ENCODE measurements at regions not wholly inside any gene's neighbourhood (a gene's known extent, or its start where the extent isn't known, plus 50 kb on each side); places are given as distances from the start of the nearest gene placed in this dataset.

DNA sequence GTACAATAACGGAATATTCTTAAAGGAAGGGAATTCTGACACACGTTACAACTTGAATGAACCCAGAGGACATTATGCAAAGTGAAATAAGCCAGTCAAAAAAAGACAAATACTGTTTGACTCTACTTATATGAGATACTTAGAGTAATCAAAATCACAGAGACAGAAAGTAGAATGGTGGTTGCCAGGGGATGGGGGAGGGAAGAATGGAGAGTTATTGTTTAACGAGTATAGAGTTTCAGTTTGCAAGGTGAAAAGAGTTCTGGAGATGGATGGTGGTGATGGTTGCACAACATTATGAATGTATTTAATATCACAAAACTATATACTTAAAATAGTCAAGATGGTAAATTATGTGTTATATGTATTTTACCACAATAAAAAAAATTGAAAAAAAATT lies 112.9 kb upstream of the ARHGEF3 start:
- CTCF ChIA-PET, result interaction anchor here (0.6 to 5.7 kb wide), 14 partner anchors 12 to 220 kb away, joined by 3 to 95 read pairs (median 8); partner anchors contain the start of gene ARHGEF3
- POLR2A ChIA-PET, result interaction anchor here (0.5 to 6.8 kb wide), 8 partner anchors 9 to 160 kb away, joined by 3 to 88 read pairs (median 3); partner anchors contain the start of gene ARHGEF3
- peak overlapping the region; percentile 99 for H3K27ac Mint-ChIP-seq
- peaks cover 56% of the 10 kb centered on the region for H3K4me1 Mint-ChIP-seq (ENCODE audit: low read depth)
- H3K9me3 Mint-ChIP-seq (ENCODE audit: insufficient read depth), result no peaks in the 10 kb centered on the region
- no peak for DNase-seq
- ATAC-seq, result no peak
- peak overlapping the region; percentile 92 for H3K4me3 Mint-ChIP-seq
- peaks cover 37% of the 10 kb centered on the region for H3K36me3 Mint-ChIP-seq (ENCODE audit: low read depth)
- no peaks in the 10 kb centered on the region for H3K27me3 Mint-ChIP-seq (ENCODE audit: low read depth)

DNA sequence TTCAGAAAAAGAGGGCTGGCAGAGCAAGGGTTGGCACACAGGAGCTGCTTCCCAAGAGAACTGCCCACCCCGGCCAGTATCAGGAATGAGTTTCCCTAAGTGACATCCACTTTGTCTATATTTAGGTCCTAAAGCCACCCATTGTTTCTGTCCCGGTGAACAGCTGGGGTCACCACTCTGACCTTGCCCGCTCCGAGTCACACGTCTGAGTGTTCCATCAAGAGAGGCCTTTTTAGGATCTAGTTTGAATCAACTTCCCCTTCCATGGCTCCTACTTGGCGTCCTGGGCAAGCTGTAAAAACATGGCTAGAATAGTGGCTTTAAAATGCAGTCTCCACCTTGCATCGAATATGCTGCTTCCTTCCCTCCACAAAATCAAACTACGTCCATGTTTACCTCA lies 109.6 kb upstream of the ARHGEF3 start:
- peaks cover 56% of the 10 kb centered on the region for H3K36me3 Mint-ChIP-seq (ENCODE audit: low read depth)
- ChIA-PET POLR2A (interaction anchor here (0.6 to 1.2 kb wide), 3 partner anchors 9 to 682 kb away, joined by 3 to 4 read pairs (median 3); no protein-coding TSS in a partner anchor), CTCF (interaction anchor here (1.4 kb wide), 1 partner anchor 122 kb away, joined by 3 read pairs; no protein-coding TSS in a partner anchor)
- H3K4me1 Mint-ChIP-seq (ENCODE audit: low read depth), result peaks cover 36% of the 10 kb centered on the region
- H3K27ac Mint-ChIP-seq, result no peak overlapping the region
- H3K9me3 Mint-ChIP-seq (ENCODE audit: insufficient read depth), result no peaks in the 10 kb centered on the region
- H3K4me3 Mint-ChIP-seq, result no peak overlapping the region
- no peak for ATAC-seq
- no peaks in the 10 kb centered on the region for H3K27me3 Mint-ChIP-seq (ENCODE audit: low read depth)
- DNase-seq, result no peak

DNA sequence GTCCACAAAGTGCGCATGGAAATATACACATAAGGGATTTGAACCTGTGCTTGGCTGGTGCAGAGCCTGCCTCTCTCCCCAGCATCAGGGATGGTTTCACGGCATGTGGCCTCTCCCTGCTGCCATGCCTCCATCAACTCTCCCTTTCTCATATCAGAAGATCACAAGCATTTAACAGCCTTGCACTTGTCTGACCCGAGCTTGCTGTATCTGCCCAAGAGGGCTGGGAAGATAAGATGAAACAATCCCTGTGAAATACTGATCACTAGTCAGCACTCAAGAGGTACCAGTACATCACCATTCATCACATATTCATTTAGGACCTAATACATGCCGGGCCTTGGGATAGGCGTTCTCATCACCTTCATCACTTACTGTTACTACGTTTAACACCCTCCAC lies 107.6 kb upstream of the ARHGEF3 start:
- POLR2A ChIA-PET, result no interaction called here
- CTCF ChIA-PET, result interaction anchor here (1.1 kb wide), 1 partner anchor 80 kb away, joined by 3 read pairs; no protein-coding TSS in a partner anchor
- no peak overlapping the region for H3K27ac Mint-ChIP-seq

DNA sequence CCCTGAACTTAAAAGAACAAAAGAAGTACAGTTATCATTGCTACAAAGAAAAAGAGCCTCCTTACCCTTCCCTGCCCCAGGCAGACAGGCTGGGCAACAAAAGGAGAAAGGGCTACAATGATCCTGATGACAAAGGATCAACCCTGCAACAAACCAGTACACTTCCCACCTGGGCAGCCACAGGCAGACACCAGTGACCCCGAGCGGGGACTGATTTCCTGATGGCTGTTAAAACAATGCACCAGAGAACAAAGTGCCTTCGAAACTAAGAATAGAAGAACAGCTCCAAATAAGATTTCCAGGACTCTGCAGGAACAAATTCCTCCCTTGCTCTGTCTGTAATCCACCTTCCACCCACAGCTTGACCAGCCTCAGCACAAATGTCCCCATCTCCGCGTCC lies 106.3 kb upstream of the ARHGEF3 start:
- CTCF ChIA-PET, result no interaction called here
- Mint-ChIP-seq H3K36me3 (ENCODE audit: low read depth) (peaks cover 47% of the 10 kb centered on the region), H3K9me3 (ENCODE audit: insufficient read depth) (no peaks in the 10 kb centered on the region), H3K27me3 (ENCODE audit: low read depth) (no peaks in the 10 kb centered on the region), H3K4me1 (ENCODE audit: low read depth) (peaks cover 21% of the 10 kb centered on the region), H3K4me3 (no peak overlapping the region), H3K27ac (no peak overlapping the region)
- ATAC-seq, result no peak
- DNase-seq, result no peak
- POLR2A ChIA-PET, result no interaction called here

More for the DNA sequence above, 107.6 kb upstream of the ARHGEF3 start:
- DNase-seq (no peak), ATAC-seq (no peak)
- peaks cover 29% of the 10 kb centered on the region for H3K4me1 Mint-ChIP-seq (ENCODE audit: low read depth)
- peaks cover 51% of the 10 kb centered on the region for H3K36me3 Mint-ChIP-seq (ENCODE audit: low read depth)
- no peaks in the 10 kb centered on the region for H3K27me3 Mint-ChIP-seq (ENCODE audit: low read depth)
- H3K9me3 Mint-ChIP-seq (ENCODE audit: insufficient read depth), result no peaks in the 10 kb centered on the region
- no peak overlapping the region for H3K4me3 Mint-ChIP-seq

DNA sequence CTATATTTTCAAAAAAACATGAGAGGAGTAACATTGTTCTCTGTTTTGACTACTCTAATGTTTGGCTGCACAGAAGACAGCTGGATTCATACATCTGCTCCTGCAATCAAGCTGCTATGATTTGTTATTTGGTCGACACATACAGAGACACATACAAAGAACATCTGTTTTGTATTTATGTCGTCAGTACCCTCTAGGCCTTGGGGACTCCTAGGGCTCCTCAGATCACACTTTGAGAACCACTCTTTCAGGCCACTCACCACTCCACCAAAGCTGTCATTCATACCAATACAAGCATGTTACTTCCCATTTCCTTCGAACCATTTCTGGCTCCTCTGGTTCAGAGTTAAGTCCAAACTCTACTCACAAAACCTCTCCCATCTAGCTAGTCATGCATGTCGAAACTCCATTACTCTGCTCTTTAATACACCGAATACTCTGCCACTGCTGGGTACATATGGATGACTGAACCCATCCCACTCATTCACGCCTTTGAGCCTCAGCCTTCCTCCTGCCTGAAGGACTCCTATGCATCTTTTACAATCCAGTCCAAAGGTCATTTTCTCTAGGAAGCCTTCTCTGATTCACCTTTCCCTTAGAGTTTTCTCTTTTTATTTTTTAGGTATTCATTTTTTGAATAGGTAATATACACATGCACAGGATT lies 102.9 kb upstream of the ARHGEF3 start:
- Mint-ChIP-seq H3K9me3 (ENCODE audit: insufficient read depth) (no peaks in the 10 kb centered on the region), H3K27ac (no peak overlapping the region), H3K4me1 (ENCODE audit: low read depth) (peaks cover 37% of the 10 kb centered on the region), H3K4me3 (no peak overlapping the region), H3K36me3 (ENCODE audit: low read depth) (peaks cover 37% of the 10 kb centered on the region), H3K27me3 (ENCODE audit: low read depth) (no peaks in the 10 kb centered on the region)
- ATAC-seq (no peak), DNase-seq (no peak)
- ChIA-PET POLR2A (no interaction called here), CTCF (interaction anchor here (1.2 to 1.7 kb wide), 3 partner anchors 12 to 84 kb away, joined by 3 to 6 read pairs (median 3); no protein-coding TSS in a partner anchor)

DNA sequence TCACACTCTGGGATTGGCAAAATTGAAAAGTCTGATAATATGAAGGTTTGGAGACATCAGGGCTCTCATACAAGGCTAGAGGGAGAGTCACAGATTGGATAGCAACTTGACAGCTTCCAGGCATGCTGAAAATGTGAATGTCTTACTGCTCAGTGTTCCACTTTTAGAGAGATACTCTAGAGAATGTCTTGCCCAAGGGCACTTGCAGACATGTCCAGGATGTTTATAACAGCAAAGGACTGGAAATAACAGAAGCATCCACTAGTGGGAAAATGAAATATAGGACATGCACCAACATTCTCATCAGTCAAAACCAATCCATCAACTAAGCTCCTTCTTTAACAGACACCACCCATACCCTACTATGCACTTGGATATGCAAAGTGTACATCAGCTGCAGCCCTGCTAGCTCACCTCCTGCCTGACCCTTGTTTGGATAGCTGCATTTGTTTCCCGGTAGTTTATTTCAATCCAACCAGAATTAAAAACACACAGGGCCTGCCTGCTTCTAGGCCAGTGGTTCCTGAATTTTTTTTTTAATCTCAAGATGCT lies 101.6 kb upstream of the ARHGEF3 start:
- Mint-ChIP-seq H3K4me1 (ENCODE audit: low read depth) (peaks cover 40% of the 10 kb centered on the region), H3K27ac (peak overlapping the region; percentile 5), H3K4me3 (no peak overlapping the region), H3K36me3 (ENCODE audit: low read depth) (peaks cover 35% of the 10 kb centered on the region), H3K27me3 (ENCODE audit: low read depth) (no peaks in the 10 kb centered on the region), H3K9me3 (ENCODE audit: insufficient read depth) (no peaks in the 10 kb centered on the region)
- DNase-seq, result no peak
- no peak for ATAC-seq
- CTCF ChIA-PET, result interaction anchor here (1.6 to 2.1 kb wide), 4 partner anchors 12 to 85 kb away, joined by 3 to 17 read pairs (median 4); no protein-coding TSS in a partner anchor
- POLR2A ChIA-PET, result interaction anchor here (2.6 kb wide), 1 partner anchor 13 kb away, joined by 19 read pairs; no protein-coding TSS in a partner anchor

DNA sequence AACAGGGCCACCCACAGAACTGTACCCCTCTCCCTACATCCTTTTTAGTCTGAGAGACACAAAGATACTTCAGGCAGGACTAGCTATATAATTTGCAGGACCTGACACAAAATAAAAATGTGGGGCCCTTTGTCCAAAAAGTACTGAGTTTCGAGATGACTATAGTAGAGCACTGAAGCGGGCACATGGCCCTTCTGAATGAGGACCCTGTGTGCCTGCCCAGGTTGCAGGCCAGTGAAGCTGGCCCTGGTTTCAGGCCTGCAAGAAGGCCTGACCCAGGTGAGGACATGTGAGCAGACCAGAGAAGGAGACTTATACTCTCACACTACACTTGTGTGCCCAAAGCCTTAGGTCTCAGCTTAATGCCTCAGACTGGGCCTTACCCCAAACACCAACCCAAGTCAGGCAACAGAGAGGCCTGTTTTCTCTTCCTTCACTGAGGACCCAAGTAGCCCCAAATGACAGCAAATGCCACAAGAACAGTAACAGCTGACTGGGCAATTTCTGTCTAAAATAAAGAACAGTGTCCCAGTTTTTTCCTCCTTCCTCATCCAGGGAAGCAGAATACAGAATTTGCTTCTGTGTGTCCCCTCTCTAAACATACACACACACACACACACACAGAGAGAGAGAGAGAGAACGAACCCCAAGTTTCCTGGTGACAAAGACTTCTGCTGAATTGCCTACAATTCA lies 100.9 kb upstream of the ARHGEF3 start:
- POLR2A ChIA-PET, result interaction anchor here (1.1 to 2.6 kb wide), 2 partner anchors 9 to 14 kb away, joined by 4 to 19 read pairs; no protein-coding TSS in a partner anchor
- peak overlapping the region; percentile 5 for H3K27ac Mint-ChIP-seq
- ATAC-seq (no peak), DNase-seq (no peak)
- H3K4me3 Mint-ChIP-seq, result no peak overlapping the region
- H3K4me1 Mint-ChIP-seq (ENCODE audit: low read depth), result peaks cover 33% of the 10 kb centered on the region
- H3K9me3 Mint-ChIP-seq (ENCODE audit: insufficient read depth), result no peaks in the 10 kb centered on the region
- CTCF ChIA-PET, result interaction anchor here (0.8 to 2.1 kb wide), 6 partner anchors 13 to 133 kb away, joined by 3 to 17 read pairs (median 3); no protein-coding TSS in a partner anchor
- H3K36me3 Mint-ChIP-seq (ENCODE audit: low read depth), result peaks cover 31% of the 10 kb centered on the region
- H3K27me3 Mint-ChIP-seq (ENCODE audit: low read depth), result no peaks in the 10 kb centered on the region

DNA sequence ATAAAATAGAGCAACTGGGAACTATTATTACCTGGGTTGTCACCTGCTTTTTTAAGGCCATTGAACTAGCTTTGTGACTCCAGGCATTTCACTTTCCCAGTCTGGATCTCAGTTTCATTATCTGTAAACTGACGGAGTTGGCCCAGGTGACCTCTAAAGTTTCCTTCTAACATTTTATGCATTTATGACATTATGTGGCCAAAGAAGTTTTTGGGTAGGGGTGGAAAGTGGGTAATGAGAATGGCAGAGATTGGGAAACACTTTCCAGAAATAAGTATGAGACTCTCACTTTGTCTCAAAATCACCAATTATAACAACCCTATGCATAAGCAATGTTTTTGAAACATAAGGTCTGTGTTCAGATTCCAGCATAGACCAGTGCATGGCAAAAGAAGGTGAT lies 99.1 kb upstream of the ARHGEF3 start:
- no peak for DNase-seq
- CTCF ChIA-PET, result no interaction called here
- Mint-ChIP-seq H3K36me3 (ENCODE audit: low read depth) (peaks cover 40% of the 10 kb centered on the region), H3K27me3 (ENCODE audit: low read depth) (no peaks in the 10 kb centered on the region), H3K4me1 (ENCODE audit: low read depth) (peaks cover 46% of the 10 kb centered on the region), H3K27ac (no peak overlapping the region), H3K4me3 (no peak overlapping the region), H3K9me3 (ENCODE audit: insufficient read depth) (no peaks in the 10 kb centered on the region)
- POLR2A ChIA-PET, result no interaction called here
- ATAC-seq, result no peak

DNA sequence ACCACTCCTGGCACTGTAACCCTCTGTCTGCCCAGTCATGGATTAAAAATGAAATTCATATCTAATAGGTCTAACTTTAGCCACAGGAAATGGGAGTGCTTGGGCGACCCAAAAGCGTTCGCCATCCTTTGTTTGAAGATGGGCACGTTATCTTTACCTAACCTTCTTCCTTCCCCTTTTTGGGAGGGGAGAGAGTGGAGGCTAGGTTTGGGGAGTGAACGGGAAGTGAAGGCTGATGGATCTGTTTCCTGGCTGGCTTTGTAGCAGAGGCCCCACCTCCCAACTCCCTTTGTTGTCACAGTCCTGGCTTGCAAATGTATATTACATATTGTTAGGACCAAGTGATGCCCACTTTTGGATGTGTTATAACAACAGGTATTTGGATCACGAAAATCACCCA lies 98.1 kb upstream of the ARHGEF3 start:
- no peak overlapping the region for H3K27ac Mint-ChIP-seq
- no peaks in the 10 kb centered on the region for H3K27me3 Mint-ChIP-seq (ENCODE audit: low read depth)
- H3K36me3 Mint-ChIP-seq (ENCODE audit: low read depth), result peaks cover 43% of the 10 kb centered on the region
- H3K9me3 Mint-ChIP-seq (ENCODE audit: insufficient read depth), result no peaks in the 10 kb centered on the region
- H3K4me1 Mint-ChIP-seq (ENCODE audit: low read depth), result peaks cover 54% of the 10 kb centered on the region
- CTCF ChIA-PET, result no interaction called here
- H3K4me3 Mint-ChIP-seq, result no peak overlapping the region
- no peak for DNase-seq
- POLR2A ChIA-PET, result no interaction called here
- ATAC-seq, result no peak

DNA sequence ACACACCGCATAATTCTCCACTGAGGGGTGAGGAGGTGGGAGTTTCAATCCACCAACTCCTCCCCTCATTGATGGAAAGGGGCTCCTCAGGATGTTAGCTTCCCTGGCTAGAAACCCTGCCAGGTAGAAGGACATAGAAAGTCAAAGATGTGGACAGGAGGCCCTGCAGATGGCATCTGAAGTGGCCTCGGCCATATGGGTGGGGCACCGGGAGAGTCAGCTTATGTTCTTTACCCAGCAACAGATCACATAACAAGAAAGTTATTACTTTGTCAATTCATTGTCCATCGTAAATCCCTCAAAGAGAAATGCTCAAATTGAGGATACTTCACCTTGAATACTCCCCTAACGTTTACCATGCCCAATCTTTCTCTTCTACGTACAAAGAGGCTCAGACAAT lies 97.3 kb upstream of the ARHGEF3 start:
- CTCF ChIA-PET, result no interaction called here
- Mint-ChIP-seq H3K36me3 (ENCODE audit: low read depth) (peaks cover 43% of the 10 kb centered on the region), H3K9me3 (ENCODE audit: insufficient read depth) (no peaks in the 10 kb centered on the region), H3K27ac (no peak overlapping the region), H3K4me3 (no peak overlapping the region), H3K27me3 (ENCODE audit: low read depth) (no peaks in the 10 kb centered on the region), H3K4me1 (ENCODE audit: low read depth) (peaks cover 61% of the 10 kb centered on the region)
- ATAC-seq, result no peak
- POLR2A ChIA-PET, result no interaction called here
- DNase-seq, result no peak

DNA sequence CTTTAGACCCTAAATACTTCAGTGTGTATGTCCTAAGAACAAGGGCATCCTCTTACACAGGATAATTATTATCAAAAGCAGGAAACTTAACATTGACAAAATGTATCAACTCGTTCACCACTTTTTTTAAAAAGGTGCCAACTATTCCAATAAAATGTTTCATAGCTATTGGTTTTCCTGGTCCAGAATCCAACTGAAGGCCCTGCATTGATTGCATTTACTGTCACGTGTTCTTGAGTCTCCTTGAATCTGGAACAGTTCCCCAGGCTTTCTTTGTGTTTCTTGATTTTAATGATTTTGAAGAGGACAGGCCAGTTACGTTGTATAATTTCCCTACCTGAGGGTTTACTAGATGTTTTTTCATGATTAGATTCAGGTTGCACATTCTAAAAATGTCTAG lies 94.6 kb upstream of the ARHGEF3 start:
- DNase-seq (no peak), ATAC-seq (no peak)
- POLR2A ChIA-PET, result no interaction called here
- Mint-ChIP-seq H3K27me3 (ENCODE audit: low read depth) (no peaks in the 10 kb centered on the region), H3K27ac (no peak overlapping the region), H3K4me3 (no peak overlapping the region), H3K36me3 (ENCODE audit: low read depth) (peaks cover 36% of the 10 kb centered on the region), H3K9me3 (ENCODE audit: insufficient read depth) (no peaks in the 10 kb centered on the region), H3K4me1 (ENCODE audit: low read depth) (peaks cover 62% of the 10 kb centered on the region)
- CTCF ChIA-PET, result interaction anchor here (1.2 kb wide), 1 partner anchor 189 kb away, joined by 3 read pairs; no protein-coding TSS in a partner anchor
